ENCODE measurements at regions not wholly inside any gene's neighbourhood (a gene's known extent, or its start where the extent isn't known, plus 50 kb on each side); places are given as distances from the start of the nearest gene placed in this dataset.

DNA sequence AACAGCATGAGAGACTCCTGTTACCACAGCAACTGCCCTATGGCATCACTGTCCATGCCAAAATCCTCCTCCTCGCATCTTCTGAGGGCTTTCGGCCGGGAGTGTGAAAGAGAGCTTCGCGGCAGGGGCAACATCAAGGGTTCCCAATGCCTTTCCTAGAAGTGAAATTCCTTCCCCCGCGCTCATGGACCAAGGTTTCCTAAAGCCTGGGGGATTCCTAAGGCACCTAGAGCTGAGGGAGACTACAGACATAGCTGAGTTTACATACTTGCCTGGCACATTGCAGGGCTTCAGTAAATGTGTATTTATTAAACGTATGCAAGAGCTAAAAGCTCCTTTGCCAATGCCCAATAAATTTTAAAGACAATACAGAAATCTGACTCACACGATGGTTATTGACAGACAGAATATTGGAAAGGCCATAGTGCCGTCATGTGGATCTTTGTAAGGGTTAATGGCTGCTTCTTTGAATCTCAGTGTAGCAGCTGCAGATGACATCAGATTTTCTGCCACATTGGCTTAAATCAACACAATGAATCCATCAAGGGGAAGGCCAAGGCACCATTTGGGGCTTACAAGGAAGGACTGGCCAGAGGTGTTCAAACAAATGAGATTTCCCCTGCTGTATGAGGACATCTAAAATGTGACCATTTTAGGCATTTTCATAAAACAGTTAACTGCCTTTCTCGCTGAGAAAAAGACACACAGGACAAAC lies 281.2 kb upstream of the JARID2 start:
- in situ Hi-C loops (cut with HindIII; ENCODE audit: low sequenced_read_pairs) = no loop called here
- DNase-seq (ENCODE audit: low spot score) = peak; percentile 58

GRCh38 chr6:14965424-14966075 lies 280.3 kb upstream of the JARID2 start:
- in situ Hi-C loops (cut with HindIII; ENCODE audit: low sequenced_read_pairs) = no loop called here

DNA sequence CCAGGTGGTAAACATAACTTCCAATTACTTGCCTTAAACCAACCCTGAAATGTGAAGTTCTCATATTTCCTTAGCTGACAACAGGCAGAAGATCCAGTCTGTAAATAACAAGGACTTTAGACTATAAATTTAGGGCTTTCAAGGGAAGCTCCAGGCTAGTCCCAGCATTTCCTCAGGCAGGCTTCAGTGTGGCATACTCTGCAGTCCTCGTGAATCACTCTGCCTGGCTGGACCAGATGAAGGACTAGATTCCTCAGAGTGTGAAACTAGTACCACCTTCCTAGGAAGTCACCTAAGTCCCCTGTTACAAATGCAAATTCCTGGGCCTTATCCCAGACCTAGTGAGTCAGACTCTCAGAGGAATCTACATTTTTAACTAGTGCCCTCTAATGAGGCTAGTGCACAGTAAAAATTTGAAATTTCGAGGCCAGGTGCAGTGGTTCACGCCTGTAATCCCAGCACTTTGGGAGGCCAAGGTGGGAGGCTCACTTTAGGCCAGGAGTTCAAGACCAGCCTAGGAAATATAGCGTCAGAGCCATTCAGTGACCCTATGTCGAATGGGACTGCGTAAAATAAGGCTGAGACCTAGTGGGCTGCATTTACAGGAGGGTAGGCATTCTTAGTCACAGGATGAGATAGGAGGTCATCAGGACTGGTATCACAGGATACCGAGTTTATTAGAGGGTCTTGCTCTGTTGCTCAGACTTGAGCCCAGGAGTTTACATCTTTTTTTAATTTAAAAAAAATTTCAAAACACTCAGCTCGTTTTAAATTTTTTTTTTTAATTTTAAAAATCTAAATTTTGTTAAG lies 279.6 kb upstream of the JARID2 start:
- no peak for DNase-seq (ENCODE audit: low spot score)
- in situ Hi-C loops (cut with HindIII; ENCODE audit: low sequenced_read_pairs) = no loop called here

More at GRCh38 chr6:14965424-14966075, 280.3 kb upstream of the JARID2 start:
- no peak for DNase-seq (ENCODE audit: low spot score)

- in situ Hi-C loops (cut with HindIII; ENCODE audit: low sequenced_read_pairs) = no loop called here
- no peak for DNase-seq (ENCODE audit: low spot score)
Observed at GRCh38 chr6:14966906-14967711, 278.8 kb upstream of the JARID2 start.

DNA sequence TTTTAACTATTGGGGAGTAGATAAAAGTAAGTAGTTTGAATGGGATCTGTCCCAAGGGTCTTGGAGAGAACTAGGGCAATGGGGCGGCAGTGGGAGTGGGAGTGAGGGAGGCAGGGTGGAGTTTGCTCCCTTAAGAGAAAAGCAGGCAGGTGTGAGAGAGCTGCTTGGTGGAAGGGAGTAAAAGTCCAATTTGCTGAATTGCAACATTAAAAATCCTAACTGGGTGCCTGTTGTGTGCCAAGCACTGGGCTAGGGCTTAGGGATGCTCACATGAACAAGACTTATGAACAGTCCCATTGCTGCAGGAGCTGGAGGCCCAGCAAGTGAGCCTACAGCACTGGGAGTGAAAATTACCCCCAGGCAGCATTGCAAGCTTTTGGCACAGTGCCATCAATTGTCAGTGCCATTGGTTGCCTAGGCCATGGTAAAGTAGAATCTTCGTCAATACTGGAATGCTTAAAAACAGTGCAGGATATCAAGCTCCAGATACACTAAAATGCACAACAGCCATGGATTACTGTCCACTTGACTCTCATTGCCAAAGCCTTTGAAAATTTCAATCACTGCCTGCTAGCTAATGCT lies 277.7 kb upstream of the JARID2 start:
- DNase-seq (ENCODE audit: low spot score) = no peak
- in situ Hi-C loops (cut with HindIII; ENCODE audit: low sequenced_read_pairs) = no loop called here

DNA sequence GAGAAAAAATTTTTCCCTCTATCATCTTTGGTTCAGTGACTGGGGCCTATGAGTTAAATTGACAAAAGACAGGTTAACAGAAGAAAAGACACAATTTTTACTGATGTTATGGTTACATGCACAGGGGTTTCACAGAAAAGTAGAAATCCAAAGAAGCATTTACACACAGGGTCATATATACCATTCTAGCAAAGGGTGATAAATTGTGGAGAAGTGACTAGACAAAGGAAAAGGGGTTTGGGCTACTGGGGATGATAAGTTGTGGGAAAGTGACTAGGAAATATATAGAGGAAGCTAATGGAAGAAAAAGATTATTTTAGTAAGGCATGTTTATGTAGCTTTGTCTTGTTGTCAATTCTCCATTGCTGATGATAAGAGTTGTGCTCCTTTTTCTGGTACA lies 276.7 kb upstream of the JARID2 start:
- in situ Hi-C loops (cut with HindIII; ENCODE audit: low sequenced_read_pairs) = no loop called here
- DNase-seq (ENCODE audit: low spot score) = no peak

- DNase-seq (ENCODE audit: low spot score) = no peak
- in situ Hi-C loops (cut with HindIII; ENCODE audit: low sequenced_read_pairs) = no loop called here
Observed at GRCh38 chr6:14972379-14973067, 273.3 kb upstream of the JARID2 start.

- in situ Hi-C loops (cut with HindIII; ENCODE audit: low sequenced_read_pairs) = no loop called here
- no peak for DNase-seq (ENCODE audit: low spot score)
Observed at GRCh38 chr6:14974372-14974771, 271.5 kb upstream of the JARID2 start.

GRCh38 chr6:14974792-14975470 lies 270.9 kb upstream of the JARID2 start:
- no peak for DNase-seq (ENCODE audit: low spot score)
- in situ Hi-C loops (cut with HindIII; ENCODE audit: low sequenced_read_pairs) = no loop called here

DNA sequence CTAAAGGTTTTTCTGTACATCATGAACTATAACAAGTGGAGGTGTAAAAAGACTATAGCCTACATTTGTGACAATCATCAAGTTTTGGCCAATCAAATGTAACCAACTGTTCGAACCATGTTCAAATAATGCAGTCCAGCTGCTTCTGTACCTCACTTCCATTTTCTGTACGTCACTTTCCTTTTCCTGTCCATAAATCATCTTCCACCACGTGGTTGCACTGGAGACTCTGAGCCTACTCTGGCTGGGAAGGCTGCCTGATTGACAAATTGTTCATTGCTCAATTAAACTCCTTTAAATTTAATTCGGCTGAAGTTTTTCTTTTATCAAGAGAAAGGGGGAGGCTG lies 270.4 kb upstream of the JARID2 start:
- no peak for DNase-seq (ENCODE audit: low spot score)

GRCh38 chr6:14977747-14978382 lies 268.0 kb upstream of the JARID2 start:
- in situ Hi-C loops (cut with HindIII; ENCODE audit: low sequenced_read_pairs) = no loop called here
- no peak for DNase-seq (ENCODE audit: low spot score)

More for the DNA sequence above, 270.4 kb upstream of the JARID2 start:
- in situ Hi-C loops (cut with HindIII; ENCODE audit: low sequenced_read_pairs) = no loop called here

DNA sequence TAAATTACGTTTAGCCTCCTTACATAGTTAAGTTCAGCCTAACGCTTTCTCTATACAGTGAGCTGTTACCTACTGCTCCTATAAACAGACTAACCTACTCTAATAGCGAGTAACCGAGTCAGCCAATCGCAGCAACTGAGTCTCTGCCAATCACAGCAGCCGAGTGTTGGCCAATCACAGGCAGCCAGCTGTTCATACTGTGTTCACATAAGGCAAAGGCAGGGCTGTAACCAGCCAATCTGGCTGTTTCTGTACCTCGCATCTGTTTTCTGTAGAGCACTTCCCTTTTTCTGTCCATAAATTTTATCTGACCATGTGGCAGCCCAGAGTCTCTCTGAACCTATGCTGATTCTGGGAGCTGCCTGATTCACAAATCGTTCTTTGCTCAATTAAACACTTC lies 263.9 kb upstream of the JARID2 start:
- in situ Hi-C loops (cut with HindIII; ENCODE audit: low sequenced_read_pairs) = no loop called here
- DNase-seq (ENCODE audit: low spot score) = no peak

DNA sequence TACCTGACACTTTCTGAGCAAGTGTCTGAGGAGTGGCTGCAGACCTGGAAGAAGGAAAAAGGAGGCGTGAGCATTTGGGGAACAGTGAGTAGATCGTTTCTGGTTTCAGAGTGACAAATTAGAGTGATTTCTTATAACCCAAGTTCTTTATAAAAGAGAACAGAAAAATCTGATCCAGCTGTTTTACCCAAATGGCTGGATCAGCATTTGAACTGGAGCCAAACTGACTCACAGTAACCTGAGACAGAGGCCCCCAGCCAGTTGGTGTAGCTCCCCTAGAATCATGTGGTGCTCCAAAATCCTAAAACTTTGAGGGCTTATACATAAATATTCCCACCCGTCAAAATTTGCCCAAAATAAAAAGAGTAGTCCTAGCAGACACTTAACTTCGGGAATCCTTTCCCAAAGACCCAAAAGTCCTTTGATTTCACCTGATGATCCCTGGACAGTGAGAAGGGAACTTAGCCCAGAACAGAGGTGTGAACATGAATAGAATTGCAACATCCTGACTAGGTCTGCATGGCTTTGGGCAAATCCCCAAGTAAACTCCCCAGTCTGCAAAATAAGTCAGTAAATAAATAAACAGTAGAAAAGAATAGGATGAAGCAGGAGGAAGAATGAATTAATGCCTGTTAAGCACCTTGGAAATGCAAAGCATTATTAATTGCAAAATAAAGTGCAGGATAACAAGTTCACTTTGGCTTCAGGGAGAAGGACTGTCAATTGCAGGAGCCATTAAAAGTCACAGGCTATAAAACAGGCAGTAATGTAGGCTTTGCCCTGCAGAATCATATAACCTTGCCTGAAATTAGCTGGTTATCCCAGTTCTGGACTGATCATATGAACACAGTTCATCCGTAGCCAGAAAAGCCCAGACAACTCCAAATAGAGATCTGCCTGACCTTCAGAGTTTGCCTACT lies 262.0 kb upstream of the JARID2 start:
- in situ Hi-C loops (cut with HindIII; ENCODE audit: low sequenced_read_pairs) = no loop called here
- peak; percentile 7 for DNase-seq (ENCODE audit: low spot score)

DNA sequence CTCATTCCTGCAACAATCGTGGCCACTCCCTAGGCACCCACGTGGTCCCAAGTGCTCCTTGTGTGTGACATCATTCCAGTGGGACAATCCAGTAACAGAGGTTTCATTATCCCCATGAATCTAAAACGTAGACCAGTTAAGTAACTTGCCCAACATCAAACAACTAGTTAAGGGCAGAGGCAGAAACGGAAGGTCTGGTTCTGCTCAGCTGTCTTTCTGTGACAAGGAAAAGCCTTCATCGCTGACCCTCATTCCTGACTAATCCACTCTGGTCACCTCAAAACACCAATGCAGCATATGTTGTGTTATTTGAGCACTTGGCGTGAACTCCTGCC lies 261.4 kb upstream of the JARID2 start:
- in situ Hi-C loops (cut with HindIII; ENCODE audit: low sequenced_read_pairs) = no loop called here
- DNase-seq (ENCODE audit: low spot score) = peak; percentile 62

GRCh38 chr6:14985366-14985765 lies 260.5 kb upstream of the JARID2 start:
- in situ Hi-C loops (cut with HindIII; ENCODE audit: low sequenced_read_pairs) = no loop called here
- DNase-seq (ENCODE audit: low spot score) = peak; percentile 40

GRCh38 chr6:14986370-14986769 lies 259.5 kb upstream of the JARID2 start:
- DNase-seq (ENCODE audit: low spot score) = no peak
- in situ Hi-C loops (cut with HindIII; ENCODE audit: low sequenced_read_pairs) = no loop called here

GRCh38 chr6:14987490-14987889 lies 258.4 kb upstream of the JARID2 start:
- in situ Hi-C loops (cut with HindIII; ENCODE audit: low sequenced_read_pairs) = no loop called here
- no peak for DNase-seq (ENCODE audit: low spot score)
